ENCODE measurements at regions not wholly inside any gene's neighbourhood (a gene's known extent, or its start where the extent isn't known, plus 50 kb on each side); places are given as distances from the start of the nearest gene placed in this dataset.

GRCh38 chr14:51548187-51548586, 103.5 kb upstream of the FRMD6 start:
- TF ChIP-seq POLR2AphosphoS5 (IDR thresholded peaks at IDR 0.05), result no peak
- no peak for TF ChIP-seq CTCF (IDR thresholded peaks at IDR 0.05)
